Activated T-cell treated with anti-CD3 and anti-CD28 coated beads, Interleukin-2, amount 50 U/mL, for 72 hours (primary cell): ENCODE measurements at regions not wholly inside any gene's neighbourhood (a gene's known extent, or its start where the extent isn't known, plus 50 kb on each side); places are given as distances from the start of the nearest gene placed in this dataset.
A peak's percentile ranks its signal among the peaks of the same experiment; 100 is the strongest.

ENCODE experiments used
- ATAC-seq, 2 donors: fragments of 150-1000 bp; cut with Tn5 transposase; replicated peaks in 1 of 2; 2 replicates each; pipeline ENCODE4 v1.10.0; 2021; ENCODE audit warnings: moderate library complexity in 2 of 2, mild to moderate bottlenecking in 1 of 2
- DNase-seq, 2 donors: peaks; one replicate each; pipeline ENCODE4 v3.0.0; 2021 to 2022; ENCODE audit warnings: mixed read lengths in 1 of 2
- H3K27ac Mint-ChIP-seq: one replicate; pipeline ENCODE4 v1.8.0; 2022; ENCODE audit warnings: mild to moderate bottlenecking, moderate library complexity, mixed read lengths
- H3K27me3 Mint-ChIP-seq: one replicate; pipeline ENCODE4 v1.8.0; 2022; ENCODE audit warnings: low read depth, mixed read lengths
- H3K36me3 Mint-ChIP-seq, 2 donors: one replicate each; pipeline ENCODE4 v1.8.0; 2022; ENCODE audit warnings: mixed read lengths in 2 of 2, mild to moderate bottlenecking in 1 of 2; ENCODE audit not compliant: insufficient read depth in 2 of 2
- H3K4me1 Mint-ChIP-seq: one replicate; pipeline ENCODE4 v1.8.0; 2022; ENCODE audit warnings: low read depth, mixed read lengths
- H3K4me3 Mint-ChIP-seq, 2 donors: one replicate each; pipeline ENCODE4 v1.8.0; 2022; ENCODE audit warnings: mild to moderate bottlenecking in 2 of 2, mixed read lengths in 2 of 2, moderate library complexity in 2 of 2
- H3K9me3 Mint-ChIP-seq, 2 donors: one replicate each; pipeline ENCODE4 v1.8.0; 2022; ENCODE audit warnings: mixed read lengths in 2 of 2

- Mint-ChIP-seq H3K36me3 (no peaks in the 10 kb centered on the region), H3K9me3 (no peaks in the 10 kb centered on the region), H3K27me3 (peaks cover 24% of the 10 kb centered on the region), H3K4me1 (peaks cover 9% of the 10 kb centered on the region), H3K27ac (no peak overlapping the region), H3K4me3 (no peak overlapping the region)
- DNase-seq, result no peak
- no peak for ATAC-seq
Measured at GRCh38 chr7:155973451-155973997, 161.3 kb upstream of the SHH start.

DNA sequence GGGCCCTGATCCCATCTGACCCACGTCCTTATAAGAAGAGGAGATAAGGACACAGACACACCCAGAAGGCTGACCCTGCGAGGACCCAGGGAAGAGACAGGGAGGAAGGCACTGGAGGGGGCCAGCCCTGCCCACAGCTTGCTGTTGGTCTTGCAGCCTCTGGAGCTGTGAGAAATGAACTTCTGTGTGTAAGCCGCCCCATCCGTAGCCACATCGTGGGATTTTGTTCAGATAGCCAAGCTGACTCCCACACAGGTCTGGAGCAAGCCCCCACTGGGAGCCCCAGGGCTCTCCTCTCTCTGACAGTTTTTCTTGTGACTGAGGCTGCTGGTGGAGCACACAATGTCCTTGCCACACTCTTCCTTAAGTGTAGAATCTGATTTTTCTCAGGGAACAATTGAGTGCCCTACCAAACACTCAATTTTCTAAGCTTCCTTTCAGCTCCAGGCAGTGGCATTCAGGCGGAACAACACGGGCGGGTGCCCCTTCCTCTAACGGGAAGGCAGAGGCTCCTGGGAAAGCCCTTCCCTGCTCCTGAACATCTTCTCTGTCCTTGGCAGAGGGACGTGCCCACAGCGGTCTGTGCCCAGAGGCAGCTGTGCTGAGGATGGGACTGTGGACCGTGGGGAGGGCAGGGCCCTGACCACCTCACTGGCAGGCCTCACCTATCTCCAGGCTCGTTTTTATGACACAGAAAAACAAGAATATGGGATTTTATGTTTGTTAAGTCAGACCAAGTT is 160.6 kb upstream of the SHH start:
- Mint-ChIP-seq H3K4me3 (no peak overlapping the region), H3K27ac (no peak overlapping the region), H3K36me3 (no peaks in the 10 kb centered on the region), H3K4me1 (peaks cover 9% of the 10 kb centered on the region), H3K27me3 (peaks cover 24% of the 10 kb centered on the region), H3K9me3 (no peaks in the 10 kb centered on the region)
- ATAC-seq (no peak), DNase-seq (no peak)

DNA sequence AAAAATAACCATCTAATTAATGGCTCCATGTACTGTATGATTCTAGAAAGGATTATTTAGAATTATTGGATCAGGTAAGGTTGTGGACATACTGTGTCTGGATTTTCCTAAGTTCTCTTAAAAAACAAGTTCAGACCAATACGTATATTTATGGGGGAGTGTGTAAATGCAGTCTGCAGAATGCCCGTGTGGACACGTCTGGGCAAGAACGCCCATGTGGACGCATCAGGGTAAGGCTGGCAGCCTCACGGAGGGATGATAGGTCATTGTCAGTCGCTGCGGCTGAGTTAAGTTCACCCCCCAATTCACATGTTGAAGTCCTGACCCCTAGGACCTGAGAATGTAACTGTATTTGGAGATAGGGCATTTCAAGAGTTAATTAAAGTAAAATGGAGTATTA is 160.0 kb upstream of the SHH start:
- peaks cover 9% of the 10 kb centered on the region for H3K4me1 Mint-ChIP-seq
- peaks cover 24% of the 10 kb centered on the region for H3K27me3 Mint-ChIP-seq
- ATAC-seq (no peak), DNase-seq (no peak)
- no peak overlapping the region for H3K27ac Mint-ChIP-seq
- no peaks in the 10 kb centered on the region for H3K36me3 Mint-ChIP-seq
- H3K4me3 Mint-ChIP-seq, result no peak overlapping the region
- H3K9me3 Mint-ChIP-seq, result no peaks in the 10 kb centered on the region

DNA sequence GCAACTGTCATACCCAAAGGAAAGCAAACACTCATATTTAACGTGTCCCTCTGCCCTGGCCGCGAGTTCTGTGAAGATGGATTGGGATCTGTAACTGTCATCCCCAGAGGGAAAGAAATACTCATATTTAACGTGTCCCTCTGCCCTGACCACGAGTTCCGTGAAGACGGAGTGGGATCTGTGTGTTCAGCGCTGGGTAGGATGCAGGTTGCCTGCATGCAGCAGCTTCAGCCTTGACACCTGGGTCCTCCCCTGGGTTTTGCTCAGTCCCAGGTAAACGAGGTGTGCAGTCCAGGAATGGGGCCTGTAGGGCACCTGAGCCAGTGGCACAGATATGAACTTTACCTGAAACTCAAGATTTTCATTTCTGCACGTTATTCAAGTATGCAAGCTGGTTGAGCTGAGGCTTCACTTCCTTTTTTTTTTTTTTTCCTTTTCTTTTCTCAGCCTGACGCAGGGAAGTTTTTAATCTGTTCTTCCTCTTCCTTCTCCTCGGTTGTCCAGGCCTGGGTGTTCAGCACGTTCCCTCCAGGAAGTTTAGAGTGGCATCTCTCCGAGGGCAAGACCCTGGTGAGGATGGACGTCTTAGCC is 159.0 kb upstream of the SHH start:
- DNase-seq (no peak), ATAC-seq (no peak)
- Mint-ChIP-seq H3K36me3 (no peaks in the 10 kb centered on the region), H3K4me1 (peaks cover 9% of the 10 kb centered on the region), H3K9me3 (no peaks in the 10 kb centered on the region), H3K27ac (no peak overlapping the region), H3K4me3 (no peak overlapping the region), H3K27me3 (peaks cover 24% of the 10 kb centered on the region)

DNA sequence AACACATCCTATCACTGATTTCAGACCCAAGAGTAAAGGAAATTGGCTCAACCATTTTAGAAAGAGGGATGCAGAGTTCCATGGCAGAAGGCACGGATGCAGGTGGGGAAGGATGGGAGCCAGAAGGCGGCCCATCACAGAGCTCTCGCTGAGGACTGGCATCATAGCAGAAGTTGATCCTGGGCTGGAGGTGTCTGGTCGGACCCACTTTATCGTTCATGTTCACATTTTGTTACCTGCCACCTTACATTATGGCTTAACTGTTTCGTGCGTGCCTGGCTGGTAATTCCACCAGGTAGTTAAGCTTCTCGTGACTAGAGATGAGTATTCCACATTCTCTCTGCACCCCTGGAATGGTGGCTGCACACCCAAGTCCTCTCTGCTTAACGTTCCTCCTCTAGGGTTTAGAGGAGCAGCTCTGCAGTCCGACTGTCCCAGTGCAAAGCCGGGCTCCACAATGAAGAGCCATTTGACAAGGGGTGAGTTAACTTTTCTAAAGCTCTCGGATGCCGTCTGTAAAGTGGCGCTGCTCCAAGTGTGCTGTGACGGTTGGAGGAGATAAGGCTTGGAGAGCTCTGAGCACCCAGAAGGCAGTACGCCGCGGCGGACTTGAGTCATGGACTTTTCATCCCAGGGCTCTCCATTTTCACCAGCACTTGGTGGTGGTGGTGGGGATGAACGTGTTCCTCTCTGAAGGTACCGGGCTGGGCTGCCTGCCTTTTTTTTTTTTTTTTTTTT is 157.1 kb upstream of the SHH start:
- no peak overlapping the region for H3K4me3 Mint-ChIP-seq
- ATAC-seq (no peak), DNase-seq (no peak)
- H3K27me3 Mint-ChIP-seq, result peaks cover 30% of the 10 kb centered on the region
- no peaks in the 10 kb centered on the region for H3K9me3 Mint-ChIP-seq
- no peak overlapping the region for H3K27ac Mint-ChIP-seq
- H3K36me3 Mint-ChIP-seq, result no peaks in the 10 kb centered on the region
- peaks cover 13% of the 10 kb centered on the region for H3K4me1 Mint-ChIP-seq

GRCh38 chr7:155965010-155965409 is 152.7 kb upstream of the SHH start:
- Mint-ChIP-seq H3K4me3 (no peak overlapping the region), H3K9me3 (peaks cover 0 to 1% of the 10 kb centered on the region in 2 donors), H3K4me1 (peaks cover 33% of the 10 kb centered on the region), H3K36me3 (no peaks in the 10 kb centered on the region), H3K27ac (no peak overlapping the region), H3K27me3 (peaks cover 27% of the 10 kb centered on the region)
- peak; percentile 30 to 48 for DNase-seq
- peak; percentile 77 to 81 for ATAC-seq

- ATAC-seq (no peak), DNase-seq (no peak)
- H3K27me3 Mint-ChIP-seq, result peaks cover 27% of the 10 kb centered on the region
- H3K27ac Mint-ChIP-seq, result no peak overlapping the region
- H3K36me3 Mint-ChIP-seq, result no peaks in the 10 kb centered on the region
- peaks cover 33% of the 10 kb centered on the region for H3K4me1 Mint-ChIP-seq
- H3K4me3 Mint-ChIP-seq, result no peak overlapping the region
- peaks cover 0 to 1% of the 10 kb centered on the region in 2 donors for H3K9me3 Mint-ChIP-seq
Measured at GRCh38 chr7:155964543-155964942, 152.3 kb upstream of the SHH start.

DNA sequence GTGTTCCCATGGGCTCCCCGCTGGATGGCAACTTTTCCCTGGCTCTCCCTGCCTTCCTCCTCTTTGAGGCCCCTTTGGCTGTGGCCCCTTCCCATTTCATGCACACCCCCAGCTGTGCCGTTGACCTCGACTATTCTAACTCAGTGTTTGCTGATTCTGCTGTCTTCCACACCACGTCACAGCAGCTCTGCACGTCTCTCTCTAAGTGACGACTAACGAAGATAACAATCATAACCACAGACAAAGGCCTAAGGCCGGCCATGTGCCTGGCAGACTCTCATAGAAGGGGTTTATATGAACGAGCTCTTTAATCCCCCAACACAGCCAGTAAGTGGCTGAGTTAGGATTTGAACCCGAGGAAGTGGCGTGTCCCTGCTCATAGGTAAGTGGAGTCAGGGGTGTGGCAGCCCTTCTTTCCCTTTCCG is 151.5 kb upstream of the SHH start:
- peaks cover 0 to 1% of the 10 kb centered on the region in 2 donors for H3K9me3 Mint-ChIP-seq

DNA sequence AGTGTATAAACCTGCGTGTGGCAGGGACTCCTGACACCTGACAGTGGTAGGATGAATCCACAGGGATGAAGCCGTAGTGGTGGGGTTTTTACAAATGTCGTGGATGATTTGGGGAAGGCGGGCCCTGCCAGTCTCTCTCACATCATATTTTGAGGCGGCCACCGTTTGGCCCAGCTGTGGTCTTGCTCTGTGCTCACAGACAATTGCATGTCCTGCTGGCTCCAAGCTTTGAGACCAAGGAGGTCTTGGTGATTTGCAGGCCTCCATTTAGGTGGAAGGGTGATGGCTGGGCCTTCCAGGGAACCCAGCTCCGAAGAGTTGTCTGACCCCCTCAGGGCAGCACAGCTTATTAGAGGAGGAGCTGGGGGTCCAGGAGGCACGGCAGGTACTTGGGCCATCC is 151.1 kb upstream of the SHH start:
- no peak overlapping the region for H3K27ac Mint-ChIP-seq
- H3K4me3 Mint-ChIP-seq, result no peak overlapping the region
- H3K27me3 Mint-ChIP-seq, result peaks cover 27% of the 10 kb centered on the region
- H3K36me3 Mint-ChIP-seq, result no peaks in the 10 kb centered on the region
- no peak for ATAC-seq
- no peak for DNase-seq
- peaks cover 0 to 1% of the 10 kb centered on the region in 2 donors for H3K9me3 Mint-ChIP-seq
- H3K4me1 Mint-ChIP-seq, result peaks cover 33% of the 10 kb centered on the region

More for the DNA sequence above, 151.5 kb upstream of the SHH start:
- Mint-ChIP-seq H3K27ac (no peak overlapping the region), H3K4me3 (no peak overlapping the region), H3K27me3 (peaks cover 27% of the 10 kb centered on the region), H3K36me3 (no peaks in the 10 kb centered on the region), H3K4me1 (peaks cover 33% of the 10 kb centered on the region)
- ATAC-seq (no peak), DNase-seq (no peak)

- H3K36me3 Mint-ChIP-seq, result no peaks in the 10 kb centered on the region
- H3K27me3 Mint-ChIP-seq, result peaks cover 27% of the 10 kb centered on the region
- peaks cover 33% of the 10 kb centered on the region for H3K4me1 Mint-ChIP-seq
- DNase-seq (no peak), ATAC-seq (no peak)
- H3K27ac Mint-ChIP-seq, result no peak overlapping the region
- H3K9me3 Mint-ChIP-seq, result peaks cover 0 to 1% of the 10 kb centered on the region in 2 donors
- no peak overlapping the region for H3K4me3 Mint-ChIP-seq
Measured at GRCh38 chr7:155962968-155963300, 150.7 kb upstream of the SHH start.

DNA sequence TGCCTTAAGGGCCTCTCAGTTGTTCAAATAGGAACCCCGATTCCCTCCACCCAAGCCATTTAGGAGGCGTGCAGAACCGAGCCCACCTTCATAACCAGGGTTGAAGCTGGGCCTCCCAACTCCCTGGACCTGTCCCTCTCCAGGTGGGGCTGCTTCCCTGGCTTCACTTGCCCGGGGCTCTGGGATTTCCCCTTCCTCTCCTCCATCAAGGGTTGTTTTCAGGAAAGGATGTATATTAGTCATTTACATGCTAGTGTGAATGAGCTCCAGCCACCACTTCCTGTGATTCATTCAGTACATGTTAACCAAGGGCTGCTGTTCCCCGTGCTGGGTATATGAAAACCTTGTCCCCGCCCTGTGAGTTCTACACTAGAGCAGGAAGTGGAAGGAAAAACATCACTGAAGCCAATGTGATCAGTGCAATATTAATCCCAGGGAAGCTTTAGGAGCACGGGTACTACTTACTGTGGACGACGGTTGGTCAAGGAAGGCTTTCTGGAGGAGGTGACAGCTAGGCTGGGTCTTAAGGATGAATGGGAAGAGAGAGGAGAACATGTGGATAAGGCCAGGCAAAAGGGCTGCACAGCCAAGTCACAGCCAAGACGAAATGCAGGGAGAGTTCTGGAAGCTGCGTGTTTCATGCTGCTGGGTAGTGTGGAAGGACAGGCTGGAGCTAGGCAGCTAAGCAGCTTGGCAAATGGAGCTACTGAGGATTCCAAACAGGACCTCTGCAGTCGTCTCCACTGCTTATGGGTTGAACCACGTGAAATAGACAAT is 150.1 kb upstream of the SHH start:
- ATAC-seq, result peak; percentile 88 to 90
- peak overlapping the region; percentile 47 for H3K27ac Mint-ChIP-seq
- H3K9me3 Mint-ChIP-seq, result peaks cover 0 to 1% of the 10 kb centered on the region in 2 donors
- H3K36me3 Mint-ChIP-seq, result no peaks in the 10 kb centered on the region
- peak overlapping the region in 1 of 2 donors; percentile 29 for H3K4me3 Mint-ChIP-seq
- peaks cover 33% of the 10 kb centered on the region for H3K4me1 Mint-ChIP-seq
- H3K27me3 Mint-ChIP-seq, result peaks cover 27% of the 10 kb centered on the region
- peak; percentile 64 to 69 for DNase-seq

- Mint-ChIP-seq H3K4me1 (peaks cover 33% of the 10 kb centered on the region), H3K4me3 (peak overlapping the region; percentile 21 to 25)
- peak; percentile 28 to 31 for DNase-seq
Measured at GRCh38 chr7:155961241-155962190, 149.3 kb upstream of the SHH start.

More at GRCh38 chr7:155961241-155962190, 149.3 kb upstream of the SHH start:
- peak; percentile 11 to 16 for ATAC-seq
- H3K27ac Mint-ChIP-seq, result no peak overlapping the region
- H3K36me3 Mint-ChIP-seq, result no peaks in the 10 kb centered on the region
- peaks cover 0 to 1% of the 10 kb centered on the region in 2 donors for H3K9me3 Mint-ChIP-seq
- H3K27me3 Mint-ChIP-seq, result peaks cover 27% of the 10 kb centered on the region
